Keratinocyte (primary cell): ENCODE measurements at regions not wholly inside any gene's neighbourhood (a gene's known extent, or its start where the extent isn't known, plus 50 kb on each side); places are given as distances from the start of the nearest gene placed in this dataset.

Experiments used
- DNase-seq: peaks from one replicate; pipeline ENCODE4 v3.0.0-alpha.2; 2011; ENCODE audit warnings: low read depth, missing footprints, low spot score
- FAIRE-seq: peaks from 2 replicates; lab custom pipeline; 2011; peaks lifted over from hg19 to GRCh38; lab: Jason Lieb, UNC
- H2AFZ ChIP-seq: 2 replicates; pipeline ENCODE4 v1.6.0; 2012; ENCODE audit warnings: low read length, control low read depth, inconsistent platforms; ENCODE audit not compliant: control insufficient read depth
- H3K27ac ChIP-seq: 2 replicates; pipeline ENCODE4 v1.5.1; 2011; ENCODE audit warnings: low read length; ENCODE audit not compliant: control insufficient read depth, insufficient read depth
- H3K27me3 ChIP-seq: 3 replicates; pipeline ENCODE4 v1.6.0; 2011; ENCODE audit warnings: low read length; ENCODE audit not compliant: control insufficient read depth, insufficient read depth; ENCODE audit errors: extremely low read depth
- H3K36me3 ChIP-seq, 2 experiments: 2 replicates in 1 of 2; 3 replicates in 1 of 2; pipeline ENCODE4 v1.5.1; 2011; ENCODE audit warnings: low read length in 2 of 2, mild to moderate bottlenecking in 1 of 2; ENCODE audit not compliant: control insufficient read depth in 2 of 2, insufficient read depth in 2 of 2; ENCODE audit errors: extremely low read depth in 1 of 2
- H3K4me1 ChIP-seq: 3 replicates; pipeline ENCODE4 v1.5.1; 2011; ENCODE audit warnings: low read length; ENCODE audit not compliant: control insufficient read depth, insufficient read depth; ENCODE audit errors: extremely low read depth
- H3K4me2 ChIP-seq: 3 replicates; pipeline ENCODE4 v1.6.0; 2011; ENCODE audit warnings: low read depth, low read length; ENCODE audit not compliant: control insufficient read depth, insufficient read depth; ENCODE audit errors: extremely low read depth
- H3K4me3 ChIP-seq, 3 experiments: fragments of 200-600 bp in 1 of 3; sonication (generic) in 1 of 3; 2 replicates in 2 of 3; 3 replicates in 1 of 3; pipeline ENCODE4 v1.5.1; 2011 to 2016; ENCODE audit warnings: low read length in 3 of 3, mild to moderate bottlenecking in 3 of 3, control low read depth in 2 of 3, inconsistent platforms in 1 of 3, low read depth in 1 of 3, mixed read lengths in 1 of 3, mixed run types in 1 of 3, moderate library complexity in 1 of 3; ENCODE audit not compliant: control insufficient read depth in 2 of 3, insufficient read depth in 2 of 3; ENCODE audit errors: extremely low read depth in 1 of 3
- H3K79me2 ChIP-seq: 2 replicates; pipeline ENCODE4 v1.6.0; 2012; ENCODE audit warnings: low read length; ENCODE audit not compliant: control insufficient read depth, insufficient read depth
- H3K9ac ChIP-seq: 3 replicates; pipeline ENCODE4 v1.6.0; 2011; ENCODE audit warnings: low read length; ENCODE audit not compliant: control insufficient read depth, insufficient read depth; ENCODE audit errors: extremely low read depth
- H3K9me1 ChIP-seq: 3 replicates; pipeline ENCODE4 v1.6.0; 2011; ENCODE audit warnings: low read length; ENCODE audit not compliant: control insufficient read depth, insufficient read depth; ENCODE audit errors: extremely low read depth
- H3K9me3 ChIP-seq: 2 replicates; pipeline ENCODE4 v1.5.1; 2012; ENCODE audit warnings: low read depth, low read length; ENCODE audit not compliant: control insufficient read depth
- H4K20me1 ChIP-seq: 3 replicates; pipeline ENCODE4 v1.6.0; 2011; ENCODE audit warnings: low read length; ENCODE audit not compliant: control insufficient read depth, insufficient read depth; ENCODE audit errors: extremely low read depth
- EZH2 ChIP-seq: IDR thresholded peaks from one replicate; pipeline ENCODE4 v1.6.1; 2012; ENCODE audit warnings: inconsistent platforms, mild to moderate bottlenecking, low read length, moderate library complexity
- dilution Hi-C: fragments of 300-500 bp; cut with MboI; formaldehyde crosslinking; loops from one replicate; pipeline ENCODE4 v1.7.0; 2020; ENCODE audit warnings: low sequenced_read_pairs; ENCODE audit not compliant: extremely low pct_ligation_motif_present
- TF ChIP-seq, protein P1 (sequence below), 3 experiments: IDR thresholded peaks in 1 of 3; conservative IDR thresholded peaks in 1 of 3; optimal IDR thresholded peaks in 1 of 3; 2 replicates in 2 of 3; 3 replicates in 1 of 3; pipeline versions ENCODE3 to v1.5.1; 2011; ENCODE audit warnings: low read length in 3 of 3, mild to moderate bottlenecking in 3 of 3, moderate library complexity in 2 of 3, control low read depth in 1 of 3, inconsistent platforms in 1 of 3; ENCODE audit not compliant: insufficient read depth in 2 of 3; ENCODE audit errors: extremely low read depth in 1 of 3

DNA sequence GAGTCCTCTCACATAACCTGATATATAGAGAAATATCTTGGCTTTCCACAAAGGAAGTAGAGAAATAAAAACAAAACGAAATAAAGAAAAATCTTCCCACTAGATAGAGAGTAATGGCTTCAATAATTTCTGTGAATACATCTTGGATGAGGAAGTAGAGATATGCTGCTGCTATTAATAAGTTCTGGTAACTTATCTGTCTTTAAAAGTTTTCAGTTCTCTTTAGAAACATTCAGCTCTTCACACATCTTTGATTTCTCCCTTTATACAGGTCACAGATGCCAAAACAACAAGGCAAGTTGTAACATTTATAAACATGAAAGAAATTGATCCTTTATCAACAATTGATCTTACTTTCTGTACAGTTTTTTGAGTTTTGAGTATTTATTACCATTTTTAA, 615.8 kb downstream of the TRAM1L1 start:
- FAIRE-seq: no peak
- dilution Hi-C loops: no loop called here
- no peak overlapping the region for H3K9ac ChIP-seq
- no peaks in the 10 kb centered on the region for H3K79me2 ChIP-seq
- TF ChIP-seq EZH2: no peak
- TF ChIP-seq, protein P1, sequence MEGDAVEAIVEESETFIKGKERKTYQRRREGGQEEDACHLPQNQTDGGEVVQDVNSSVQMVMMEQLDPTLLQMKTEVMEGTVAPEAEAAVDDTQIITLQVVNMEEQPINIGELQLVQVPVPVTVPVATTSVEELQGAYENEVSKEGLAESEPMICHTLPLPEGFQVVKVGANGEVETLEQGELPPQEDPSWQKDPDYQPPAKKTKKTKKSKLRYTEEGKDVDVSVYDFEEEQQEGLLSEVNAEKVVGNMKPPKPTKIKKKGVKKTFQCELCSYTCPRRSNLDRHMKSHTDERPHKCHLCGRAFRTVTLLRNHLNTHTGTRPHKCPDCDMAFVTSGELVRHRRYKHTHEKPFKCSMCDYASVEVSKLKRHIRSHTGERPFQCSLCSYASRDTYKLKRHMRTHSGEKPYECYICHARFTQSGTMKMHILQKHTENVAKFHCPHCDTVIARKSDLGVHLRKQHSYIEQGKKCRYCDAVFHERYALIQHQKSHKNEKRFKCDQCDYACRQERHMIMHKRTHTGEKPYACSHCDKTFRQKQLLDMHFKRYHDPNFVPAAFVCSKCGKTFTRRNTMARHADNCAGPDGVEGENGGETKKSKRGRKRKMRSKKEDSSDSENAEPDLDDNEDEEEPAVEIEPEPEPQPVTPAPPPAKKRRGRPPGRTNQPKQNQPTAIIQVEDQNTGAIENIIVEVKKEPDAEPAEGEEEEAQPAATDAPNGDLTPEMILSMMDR (optimal IDR thresholded peaks at IDR 0.05 in 1 of 3, IDR thresholded peaks at IDR 0.05 in 1 of 3, conservative IDR thresholded peaks at IDR 0.05 in 1 of 3; ENCODE audit: extremely low read depth in 1 of 3, insufficient read depth in 2 of 3, low read length in 3 of 3): no peak
- H4K20me1 ChIP-seq: no peaks in the 10 kb centered on the region
- no peak overlapping the region for H3K4me3 ChIP-seq
- H3K36me3 ChIP-seq: no peaks in the 10 kb centered on the region
- H3K9me3 ChIP-seq: no peaks in the 10 kb centered on the region
- no peaks in the 10 kb centered on the region for H3K9me1 ChIP-seq
- no peak overlapping the region for H3K27ac ChIP-seq
- no peaks in the 10 kb centered on the region for H3K27me3 ChIP-seq
- H3K4me2 ChIP-seq: no peak overlapping the region
- DNase-seq: no peak
- no peaks in the 10 kb centered on the region for H3K4me1 ChIP-seq
- no peak overlapping the region for H2AFZ ChIP-seq

- Histone ChIP-seq H3K4me3 (no peak overlapping the region), H2AFZ (no peak overlapping the region), H3K27me3 (no peaks in the 10 kb centered on the region), H3K9me1 (no peaks in the 10 kb centered on the region), H3K9ac (no peak overlapping the region), H3K9me3 (no peaks in the 10 kb centered on the region), H3K27ac (no peak overlapping the region), H3K79me2 (no peaks in the 10 kb centered on the region), H3K4me1 (no peaks in the 10 kb centered on the region), H3K4me2 (no peak overlapping the region), H4K20me1 (no peaks in the 10 kb centered on the region), H3K36me3 (no peaks in the 10 kb centered on the region)
- dilution Hi-C loops: no loop called here
- FAIRE-seq (no peak), DNase-seq (no peak)
- TF ChIP-seq EZH2: no peak
- TF ChIP-seq, protein P1 (optimal IDR thresholded peaks at IDR 0.05 in 1 of 3, IDR thresholded peaks at IDR 0.05 in 1 of 3, conservative IDR thresholded peaks at IDR 0.05 in 1 of 3; ENCODE audit: extremely low read depth in 1 of 3, insufficient read depth in 2 of 3, low read length in 3 of 3): no peak
These were observed 632.2 kb downstream of the TRAM1L1 start for GRCh38 chr4:116453127-116453526.
